ENCODE measurements at regions not wholly inside any gene's neighbourhood (a gene's known extent, or its start where the extent isn't known, plus 50 kb on each side); places are given as distances from the start of the nearest gene placed in this dataset.
"Not testable (repeated sequence)": the region's sequence is repeated elsewhere in the genome, so short reads cannot be mapped to it uniquely, and the experiment has no call there.

- not testable (repeated sequence) for DNase-seq (ENCODE audit: low spot score)
Measured at GRCh38 chr1:849873-850272, 73.8 kb upstream of the SAMD11 start.

GRCh38 chr1:850318-850717 lies 73.4 kb upstream of the SAMD11 start:
- DNase-seq (ENCODE audit: low spot score): not testable (repeated sequence)

GRCh38 chr1:851398-851797 lies 72.3 kb upstream of the SAMD11 start:
- not testable (repeated sequence) for DNase-seq (ENCODE audit: low spot score)

GRCh38 chr1:851841-852240 lies 71.9 kb upstream of the SAMD11 start:
- DNase-seq (ENCODE audit: low spot score): not testable (repeated sequence)

GRCh38 chr1:855202-855981 lies 68.3 kb upstream of the SAMD11 start:
- DNase-seq (ENCODE audit: low spot score): not testable (repeated sequence)

GRCh38 chr1:856541-857057 lies 67.1 kb upstream of the SAMD11 start:
- not testable (repeated sequence) for DNase-seq (ENCODE audit: low spot score)

- not testable (repeated sequence) for DNase-seq (ENCODE audit: low spot score)
Measured at GRCh38 chr1:857926-858648, 65.6 kb upstream of the SAMD11 start.

GRCh38 chr1:858649-859041 lies 65.1 kb upstream of the SAMD11 start:
- DNase-seq (ENCODE audit: low spot score): peak; percentile 57

- DNase-seq (ENCODE audit: low spot score): not testable (repeated sequence)
Measured at GRCh38 chr1:860941-861340, 62.8 kb upstream of the SAMD11 start.

- no peak for DNase-seq (ENCODE audit: low spot score)
Measured at GRCh38 chr1:861714-862113, 62.0 kb upstream of the SAMD11 start.

- DNase-seq (ENCODE audit: low spot score): not testable (repeated sequence)
Measured at GRCh38 chr1:862601-863000, 61.1 kb upstream of the SAMD11 start.

- DNase-seq (ENCODE audit: low spot score): not testable (repeated sequence)
Measured at GRCh38 chr1:865633-866032, 58.1 kb upstream of the SAMD11 start.

- DNase-seq (ENCODE audit: low spot score): no peak
Measured at GRCh38 chr1:866095-866494, 57.6 kb upstream of the SAMD11 start.

GRCh38 chr1:866631-867299 lies 57.0 kb upstream of the SAMD11 start:
- DNase-seq (ENCODE audit: low spot score): not testable (repeated sequence)

- not testable (repeated sequence) for DNase-seq (ENCODE audit: low spot score)
Measured at GRCh38 chr1:867550-867949, 56.2 kb upstream of the SAMD11 start.

- DNase-seq (ENCODE audit: low spot score): peak; percentile 88
Measured at GRCh38 chr1:869499-870244, 54.1 kb upstream of the SAMD11 start.

Measured in GM03348 (cell line).